ENCODE measurements at regions not wholly inside any gene's neighbourhood (a gene's known extent, or its start where the extent isn't known, plus 50 kb on each side); places are given as distances from the start of the nearest gene placed in this dataset.
"Not testable (repeated sequence)": the region's sequence is repeated elsewhere in the genome, so short reads cannot be mapped to it uniquely, and the experiment has no call there.

- no peak for DNase-seq
Measured at GRCh38 chr7:131959106-131959812, 402.8 kb upstream of the PODXL start.

GRCh38 chr7:131957338-131958020, 401.1 kb upstream of the PODXL start:
- no peak for DNase-seq

- DNase-seq: no peak
Measured at GRCh38 chr7:131956864-131957263, 400.4 kb upstream of the PODXL start.

- DNase-seq: no peak
Measured at GRCh38 chr7:131955679-131956078, 399.3 kb upstream of the PODXL start.

GRCh38 chr7:131953184-131953583, 396.8 kb upstream of the PODXL start:
- DNase-seq: no peak

GRCh38 chr7:131952365-131952764, 395.9 kb upstream of the PODXL start:
- DNase-seq: no peak

- no peak for DNase-seq
Measured at GRCh38 chr7:131950758-131951157, 394.3 kb upstream of the PODXL start.

GRCh38 chr7:131949659-131950058, 393.2 kb upstream of the PODXL start:
- no peak for DNase-seq

- DNase-seq: peak in 1 of 14 donors; percentile 10
Measured at GRCh38 chr7:131948434-131949053, 392.1 kb upstream of the PODXL start.

- no peak for DNase-seq
Measured at GRCh38 chr7:131947661-131948060, 391.2 kb upstream of the PODXL start.

- DNase-seq: no peak
Measured at GRCh38 chr7:131945957-131946544, 389.6 kb upstream of the PODXL start.

- peak in 10 of 14 donors; percentile 5 to 65 (median 32) for DNase-seq
Measured at GRCh38 chr7:131945313-131945911, 389.0 kb upstream of the PODXL start.

GRCh38 chr7:131944556-131945069, 388.2 kb upstream of the PODXL start:
- no peak for DNase-seq

- no peak for DNase-seq
Measured at GRCh38 chr7:131943646-131944045, 387.2 kb upstream of the PODXL start.

GRCh38 chr7:131943211-131943610, 386.8 kb upstream of the PODXL start:
- no peak for DNase-seq

GRCh38 chr7:131942287-131943150, 386.1 kb upstream of the PODXL start:
- DNase-seq: no peak

- no peak for DNase-seq
Measured at GRCh38 chr7:131941291-131941690, 384.9 kb upstream of the PODXL start.

GRCh38 chr7:131940621-131941165, 384.3 kb upstream of the PODXL start:
- DNase-seq: no peak

- not testable (repeated sequence) for DNase-seq
Measured at GRCh38 chr7:131938788-131939187, 382.4 kb upstream of the PODXL start.

- DNase-seq: no peak
Measured at GRCh38 chr7:131937868-131938267, 381.4 kb upstream of the PODXL start.

- no peak for DNase-seq
Measured at GRCh38 chr7:131935180-131935579, 378.8 kb upstream of the PODXL start.
